ENCODE measurements at regions not wholly inside any gene's neighbourhood (a gene's known extent, or its start where the extent isn't known, plus 50 kb on each side); places are given as distances from the start of the nearest gene placed in this dataset.
"Not testable (repeated sequence)": the region's sequence is repeated elsewhere in the genome, so short reads cannot be mapped to it uniquely, and the experiment has no call there.

- not testable (repeated sequence) for TF ChIP-seq ELF1 (IDR thresholded peaks at IDR 0.05; ENCODE audit: borderline replicate concordance, low read depth); POLR2AphosphoS5 (IDR thresholded peaks at IDR 0.05; ENCODE audit: low read depth, low read length); CTCF (IDR thresholded peaks at IDR 0.05 in 2 of 3, conservative IDR thresholded peaks at IDR 0.05 in 1 of 3; ENCODE audit: borderline replicate concordance in 1 of 3, insufficient read depth in 1 of 3, low read depth in 2 of 3, low read length in 2 of 3); POLR2A (IDR thresholded peaks at IDR 0.05; ENCODE audit: borderline replicate concordance, extremely low read depth, insufficient read depth, insufficient read length); RAD21 (IDR thresholded peaks at IDR 0.05; ENCODE audit: low read depth)
Observed at GRCh38 chr6:80981226-80981625, 771.3 kb downstream of the TENT5A start.
